H9 (cell line): ENCODE measurements at regions not wholly inside any gene's neighbourhood (a gene's known extent, or its start where the extent isn't known, plus 50 kb on each side); places are given as distances from the start of the nearest gene placed in this dataset.

Source experiments
- DNase-seq: peaks from one replicate; pipeline ENCODE4 v3.0.0-alpha.2; 2017
- H2AFZ ChIP-seq: one replicate; pipeline ENCODE4 v1.6.1; 2013; ENCODE audit warnings: mild to moderate bottlenecking, low read length, control low read depth, moderate library complexity
- H2AK5ac ChIP-seq: 2 replicates; pipeline ENCODE4 v1.6.1; 2013; ENCODE audit warnings: low read length, control low read depth, mixed read lengths; ENCODE audit not compliant: insufficient read length
- H2BK120ac ChIP-seq: one replicate; pipeline ENCODE4 v1.6.1; 2013; ENCODE audit warnings: low read depth, mild to moderate bottlenecking, low read length, control low read depth, inconsistent platforms; ENCODE audit not compliant: poor library complexity, severe bottlenecking
- H2BK12ac ChIP-seq: 2 replicates; pipeline ENCODE4 v1.6.1; 2013; ENCODE audit warnings: low read length, control low read depth, mixed read lengths, low read depth; ENCODE audit not compliant: insufficient read length
- H2BK15ac ChIP-seq: 2 replicates; pipeline ENCODE4 v1.6.1; 2013; ENCODE audit warnings: low read depth, low read length, control low read depth
- H2BK20ac ChIP-seq: one replicate; pipeline ENCODE4 v1.6.1; 2013; ENCODE audit warnings: low read depth, mild to moderate bottlenecking, low read length, control low read depth, inconsistent platforms; ENCODE audit not compliant: poor library complexity, severe bottlenecking
- H2BK5ac ChIP-seq: 2 replicates; pipeline ENCODE4 v1.6.1; 2013; ENCODE audit warnings: low read length, control low read depth, mixed read lengths; ENCODE audit not compliant: insufficient read length
- H3K14ac ChIP-seq: 2 replicates; pipeline ENCODE4 v1.6.1; 2013; ENCODE audit warnings: low read length, control low read depth; ENCODE audit not compliant: insufficient read depth
- H3K18ac ChIP-seq: 2 replicates; pipeline ENCODE4 v1.6.1; 2013; ENCODE audit warnings: low read depth, mild to moderate bottlenecking, mixed read lengths, low read length, control low read depth; ENCODE audit not compliant: insufficient read length
- H3K23ac ChIP-seq: 2 replicates; pipeline ENCODE4 v1.6.1; 2013; ENCODE audit warnings: low read length, control low read depth, mixed read lengths, low read depth; ENCODE audit not compliant: insufficient read length
- H3K23me2 ChIP-seq: 2 replicates; pipeline ENCODE4 v1.6.1; 2013; ENCODE audit warnings: low read depth, mild to moderate bottlenecking, mixed read lengths, low read length, control low read depth; ENCODE audit not compliant: insufficient read length, poor library complexity, severe bottlenecking
- H3K27ac ChIP-seq: 2 replicates; pipeline ENCODE4 v1.5.1; 2013; ENCODE audit warnings: low read length, control low read depth, mixed read lengths, low read depth; ENCODE audit not compliant: insufficient read length
- H3K27me3 ChIP-seq: 2 replicates; pipeline ENCODE4 v1.6.1; 2013; ENCODE audit warnings: low read length, control low read depth, inconsistent platforms; ENCODE audit not compliant: insufficient read depth
- H3K4ac ChIP-seq: 2 replicates; pipeline ENCODE4 v1.6.1; 2013; ENCODE audit warnings: low read depth, mild to moderate bottlenecking, control low read depth, inconsistent platforms, low read length, moderate library complexity
- H3K4me1 ChIP-seq: 2 replicates; pipeline ENCODE4 v1.6.1; 2013; ENCODE audit warnings: low read length, control low read depth, inconsistent platforms; ENCODE audit not compliant: insufficient read depth
- H3K4me2 ChIP-seq: 2 replicates; pipeline ENCODE4 v1.6.1; 2013; ENCODE audit warnings: low read length, control low read depth, mixed read lengths; ENCODE audit not compliant: insufficient read length, insufficient read depth
- H3K56ac ChIP-seq: 2 replicates; pipeline ENCODE4 v1.6.1; 2013; ENCODE audit warnings: low read depth, mild to moderate bottlenecking, mixed read lengths, low read length, control low read depth; ENCODE audit not compliant: insufficient read length
- H3K79me1 ChIP-seq: 2 replicates; pipeline ENCODE4 v1.6.1; 2013; ENCODE audit warnings: low read depth, mild to moderate bottlenecking, moderate library complexity, low read length, control low read depth, inconsistent platforms; ENCODE audit not compliant: insufficient read depth, poor library complexity, severe bottlenecking
- H3K79me2 ChIP-seq: 2 replicates; pipeline ENCODE4 v1.6.1; 2013; ENCODE audit warnings: low read length, control low read depth, inconsistent platforms; ENCODE audit not compliant: insufficient read depth
- H3K9ac ChIP-seq: 2 replicates; pipeline ENCODE4 v1.6.1; 2013; ENCODE audit warnings: low read length, control low read depth, mixed read lengths; ENCODE audit not compliant: insufficient read length; ENCODE audit errors: extremely low read depth
- H3K9me3 ChIP-seq: one replicate; pipeline ENCODE4 v1.6.1; 2013; ENCODE audit warnings: low read depth, low read length, inconsistent platforms; ENCODE audit not compliant: control insufficient read depth
- H3T11ph ChIP-seq: one replicate; pipeline ENCODE4 v1.6.1; 2013; ENCODE audit warnings: mild to moderate bottlenecking, low read length, control low read depth, inconsistent platforms
- H4K20me1 ChIP-seq: one replicate; pipeline ENCODE4 v1.6.1; 2013; ENCODE audit not compliant: control insufficient read depth, insufficient read length, insufficient read depth
- H4K5ac ChIP-seq: 2 replicates; pipeline ENCODE4 v1.6.1; 2013; ENCODE audit warnings: low read depth, mild to moderate bottlenecking, mixed read lengths, low read length, control low read depth; ENCODE audit not compliant: insufficient read length
- H4K8ac ChIP-seq: replicated peaks from 2 replicates; pipeline ENCODE4 v1.6.1; 2013; ENCODE audit warnings: low read length, control low read depth, mixed read lengths, low read depth; ENCODE audit not compliant: insufficient read length
- H4K91ac ChIP-seq: 2 replicates; pipeline ENCODE4 v1.6.1; 2013; ENCODE audit warnings: low read depth, mild to moderate bottlenecking, moderate library complexity, mixed read lengths, low read length, control low read depth; ENCODE audit not compliant: insufficient read length
- H3K27ac Mint-ChIP-seq, 3 experiments: 2 replicates in 2 of 3; 3 replicates in 1 of 3; pipeline ENCODE4 v1.8.0; 2020 to 2021; ENCODE audit warnings: mixed read lengths in 3 of 3, mild to moderate bottlenecking in 1 of 3, moderate library complexity in 1 of 3
- H3K27me3 Mint-ChIP-seq: 2 replicates; pipeline ENCODE4 v1.8.0; 2021; ENCODE audit warnings: low read depth, mild to moderate bottlenecking, moderate library complexity, mixed read lengths
- H3K36me3 Mint-ChIP-seq, 3 experiments: 2 replicates in 2 of 3; 3 replicates in 1 of 3; pipeline ENCODE4 v1.8.0; 2020 to 2021; ENCODE audit warnings: low read depth in 3 of 3, mixed read lengths in 3 of 3; ENCODE audit not compliant: insufficient read depth in 1 of 3
- H3K4me1 Mint-ChIP-seq, 2 experiments: 2 replicates each; pipeline ENCODE4 v1.8.0; 2020; ENCODE audit warnings: mixed read lengths in 2 of 2
- H3K4me3 Mint-ChIP-seq, 2 experiments: 2 replicates in 1 of 2; 3 replicates in 1 of 2; pipeline ENCODE4 v1.8.0; 2020 to 2021; ENCODE audit warnings: mild to moderate bottlenecking in 2 of 2, mixed read lengths in 2 of 2, moderate library complexity in 1 of 2
- H3K9me3 Mint-ChIP-seq, 2 experiments: 2 replicates in 1 of 2; 3 replicates in 1 of 2; pipeline ENCODE4 v1.8.0; 2020; ENCODE audit warnings: mild to moderate bottlenecking in 2 of 2, mixed read lengths in 2 of 2, moderate library complexity in 1 of 2
- WGBS: extraction: QIAGEN DNeasy Blood & Tissue Kit; methylation state at CpG from one replicate; pipeline ENCODE4 v1.1.7; 2013; ENCODE audit warnings: missing lambda C conversion rate, low lambda C conversion rate, mixed read lengths; ENCODE audit not compliant: insufficient read length; ENCODE audit errors: extremely low coverage; 5-methylcytosine and 5-hydroxymethylcytosine counted together
- TF ChIP-seq, protein P1 (sequence below): fragments of 200-600 bp; sonication (generic); conservative IDR thresholded peaks from 3 replicates; pipeline ENCODE4 v1.8.0; 2021; ENCODE audit warnings: antibody characterized with exemption, mild to moderate bottlenecking

DNA sequence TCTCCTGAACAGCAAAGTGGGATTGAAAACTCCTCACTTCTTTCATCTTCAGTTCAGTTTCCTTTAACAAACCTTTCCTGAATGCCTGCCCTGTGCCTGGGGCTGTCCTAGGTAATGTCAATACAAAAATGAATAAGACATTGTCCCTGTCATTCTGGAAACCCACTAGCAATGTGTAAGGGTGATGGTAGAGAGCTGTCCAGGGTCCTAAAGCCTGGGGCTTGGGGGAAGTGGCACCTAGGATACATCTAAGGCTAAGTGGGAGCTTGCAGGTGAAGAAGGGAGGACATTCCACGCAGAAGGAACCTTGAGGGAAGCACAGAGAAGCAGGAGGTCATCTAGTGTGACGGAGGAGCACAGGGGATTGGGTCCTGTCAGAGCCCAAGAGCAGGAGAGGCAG, 212.7 kb upstream of the PPP2R3A start:
- H3K9me3 Mint-ChIP-seq, result no peaks in the 10 kb centered on the region; a peak in 1 of 5 replicates
- Histone ChIP-seq H4K5ac (no peak overlapping the region), H3K18ac (no peak overlapping the region), H4K20me1 (no peaks in the 10 kb centered on the region), H3K4me1 (no peaks in the 10 kb centered on the region), H3K14ac (no peak overlapping the region), H3T11ph (no peak overlapping the region), H2BK5ac (no peak overlapping the region), H3K27ac (no peak overlapping the region), H2BK15ac (no peak overlapping the region), H2BK120ac (no peak overlapping the region), H2AK5ac (no peak overlapping the region), H3K9me3 (no peaks in the 10 kb centered on the region), H4K91ac (no peak overlapping the region), H3K79me1 (no peaks in the 10 kb centered on the region), H3K56ac (no peak overlapping the region), H3K27me3 (no peaks in the 10 kb centered on the region), H2BK12ac (no peak overlapping the region), H3K9ac (no peak overlapping the region), H2BK20ac (no peak overlapping the region), H3K4ac (no peak overlapping the region), H3K4me2 (no peak overlapping the region), H3K79me2 (no peaks in the 10 kb centered on the region), H2AFZ (no peak overlapping the region), H3K23me2 (no peaks in the 10 kb centered on the region), H4K8ac (no peak overlapping the region), H3K23ac (no peak overlapping the region)
- no peaks in the 10 kb centered on the region for H3K27me3 Mint-ChIP-seq
- no peak overlapping the region for H3K4me3 Mint-ChIP-seq
- 0 out of 4 replicates have a peak, but pooled peaks cover 0 to 4% of the 10 kb centered on the region in 2 experiments for H3K4me1 Mint-ChIP-seq
- DNase-seq, result no peak
- TF ChIP-seq, protein P1, sequence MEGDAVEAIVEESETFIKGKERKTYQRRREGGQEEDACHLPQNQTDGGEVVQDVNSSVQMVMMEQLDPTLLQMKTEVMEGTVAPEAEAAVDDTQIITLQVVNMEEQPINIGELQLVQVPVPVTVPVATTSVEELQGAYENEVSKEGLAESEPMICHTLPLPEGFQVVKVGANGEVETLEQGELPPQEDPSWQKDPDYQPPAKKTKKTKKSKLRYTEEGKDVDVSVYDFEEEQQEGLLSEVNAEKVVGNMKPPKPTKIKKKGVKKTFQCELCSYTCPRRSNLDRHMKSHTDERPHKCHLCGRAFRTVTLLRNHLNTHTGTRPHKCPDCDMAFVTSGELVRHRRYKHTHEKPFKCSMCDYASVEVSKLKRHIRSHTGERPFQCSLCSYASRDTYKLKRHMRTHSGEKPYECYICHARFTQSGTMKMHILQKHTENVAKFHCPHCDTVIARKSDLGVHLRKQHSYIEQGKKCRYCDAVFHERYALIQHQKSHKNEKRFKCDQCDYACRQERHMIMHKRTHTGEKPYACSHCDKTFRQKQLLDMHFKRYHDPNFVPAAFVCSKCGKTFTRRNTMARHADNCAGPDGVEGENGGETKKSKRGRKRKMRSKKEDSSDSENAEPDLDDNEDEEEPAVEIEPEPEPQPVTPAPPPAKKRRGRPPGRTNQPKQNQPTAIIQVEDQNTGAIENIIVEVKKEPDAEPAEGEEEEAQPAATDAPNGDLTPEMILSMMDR, result no peak
- no CpG with 5 or more reads among the region's 2 CpGs for WGBS
- H3K36me3 Mint-ChIP-seq, result no peaks in the 10 kb centered on the region; a peak in 1 of 7 replicates
- no peak overlapping the region; a peak in 1 of 7 replicates for H3K27ac Mint-ChIP-seq
